Activated T-helper 1 cell treated with anti-CD3 and anti-CD28 coated beads, Interleukin-2, amount 50 U/mL, for 16 hours (primary cell): ENCODE measurements at regions not wholly inside any gene's neighbourhood (a gene's known extent, or its start where the extent isn't known, plus 50 kb on each side); places are given as distances from the start of the nearest gene placed in this dataset.

ENCODE experiments used
- DNase-seq, 2 donors: peaks; one replicate each; pipeline ENCODE4 v3.0.0-alpha.2; 2020; ENCODE audit warnings: low read depth in 1 of 2, low spot score in 1 of 2

DNA sequence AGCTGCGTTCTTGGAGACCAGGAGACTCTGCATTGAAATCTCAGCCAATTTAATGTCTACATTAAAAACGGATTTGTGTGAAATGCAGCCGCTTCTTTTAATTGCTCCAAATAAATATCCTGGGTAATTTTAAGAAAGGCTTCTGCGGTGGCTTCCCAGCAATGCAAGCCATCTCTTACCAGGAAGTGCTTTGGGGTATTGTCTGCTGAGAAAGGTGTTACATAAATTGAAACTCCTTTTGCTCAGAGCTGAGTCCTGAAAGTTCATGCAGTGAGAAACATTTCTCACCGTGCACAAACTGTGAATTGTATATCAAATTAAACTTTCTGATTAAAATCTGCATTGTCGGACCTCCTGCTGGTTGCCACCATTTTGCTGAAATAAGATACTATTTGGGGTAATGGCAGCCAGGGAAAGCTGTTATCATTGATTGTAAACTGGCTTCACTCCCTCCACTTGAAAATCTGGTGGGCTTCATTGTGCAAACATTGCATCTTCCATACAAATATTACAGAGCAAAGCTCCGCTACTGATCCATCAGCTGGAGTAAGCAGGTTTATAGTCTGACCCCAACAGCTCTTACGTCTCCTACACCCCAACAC is 59.5 kb downstream of the ZIC5 start:
- no peak for DNase-seq

DNA sequence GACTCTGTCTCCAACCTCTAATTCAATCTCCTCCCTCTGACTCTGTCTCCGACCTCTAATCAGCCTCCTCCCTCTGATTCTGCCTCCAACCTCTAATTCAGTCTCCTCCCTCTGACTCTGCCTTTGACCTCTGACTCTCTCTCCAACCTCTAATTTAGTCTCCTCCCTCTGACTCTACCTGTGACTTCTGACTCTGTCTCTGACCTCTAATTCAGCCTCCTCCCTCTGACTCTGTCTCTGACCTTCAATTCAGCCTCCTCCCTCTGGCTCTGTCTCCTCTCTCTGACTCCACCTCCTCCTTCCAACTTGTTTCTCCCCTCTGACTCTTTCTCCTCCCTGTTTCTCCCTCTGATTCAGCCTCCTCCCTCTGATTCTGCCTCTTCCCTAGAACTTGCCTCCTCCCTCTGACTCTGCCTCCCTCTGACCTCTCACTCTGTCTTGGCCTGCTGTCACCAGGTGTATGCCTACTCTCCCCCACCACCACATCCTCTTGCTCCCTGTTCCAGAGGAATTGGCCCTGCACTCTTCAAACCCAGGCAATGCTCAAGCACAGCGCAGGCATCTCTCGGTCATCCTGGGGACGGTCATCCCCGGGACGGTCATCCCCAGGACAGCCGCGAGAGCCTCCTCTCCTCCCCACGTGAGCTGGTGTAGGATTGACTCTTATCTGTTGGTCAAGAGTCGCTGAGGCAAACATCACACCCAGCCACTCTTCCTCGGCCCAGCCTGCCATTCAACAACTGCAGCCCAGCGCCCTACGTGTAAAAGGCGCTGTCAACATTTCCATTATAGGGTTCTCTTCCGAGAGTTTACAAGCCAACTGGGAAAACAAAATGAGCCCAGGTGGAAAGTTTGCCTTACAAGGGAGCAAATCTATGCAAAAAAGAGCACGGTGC is 60.2 kb downstream of the ZIC5 start:
- DNase-seq: no peak

DNA sequence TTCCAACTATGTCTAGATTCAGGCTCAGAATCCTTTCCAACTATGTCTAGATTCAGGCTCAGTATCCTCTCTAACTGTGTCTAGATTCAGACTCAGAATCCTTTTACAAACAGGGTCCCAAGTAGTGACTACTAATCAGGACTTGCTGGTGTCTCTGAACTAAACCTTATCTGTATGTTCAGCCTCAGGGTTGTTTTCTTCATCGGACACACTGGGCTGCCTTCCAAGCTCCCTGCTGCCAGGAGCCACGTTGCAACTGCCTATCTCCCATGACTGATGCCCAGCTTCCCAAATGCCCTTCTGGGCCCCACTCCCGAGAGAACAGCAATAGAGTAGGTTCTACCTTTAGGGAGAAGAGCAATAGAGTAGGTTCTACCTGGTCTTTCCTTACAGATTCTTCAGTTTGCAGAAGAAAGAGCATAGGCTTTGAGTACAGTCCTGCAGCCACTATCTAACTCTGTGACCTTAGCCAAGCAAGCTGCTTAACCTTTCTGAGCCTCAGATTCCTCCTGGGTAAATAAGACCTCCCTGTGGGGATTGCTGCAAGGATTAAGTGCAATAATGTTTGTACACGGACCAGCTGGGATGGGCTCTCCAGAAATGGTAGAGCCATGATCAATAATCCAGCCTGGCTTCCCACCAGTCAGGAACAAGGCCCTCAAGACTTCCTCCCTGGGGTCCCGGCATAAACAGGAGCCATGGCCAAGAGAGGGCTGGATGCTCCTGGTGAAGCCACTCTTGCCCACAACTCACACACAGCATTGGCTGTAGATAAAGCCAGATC is 61.5 kb downstream of the ZIC5 start:
- DNase-seq: no peak

DNA sequence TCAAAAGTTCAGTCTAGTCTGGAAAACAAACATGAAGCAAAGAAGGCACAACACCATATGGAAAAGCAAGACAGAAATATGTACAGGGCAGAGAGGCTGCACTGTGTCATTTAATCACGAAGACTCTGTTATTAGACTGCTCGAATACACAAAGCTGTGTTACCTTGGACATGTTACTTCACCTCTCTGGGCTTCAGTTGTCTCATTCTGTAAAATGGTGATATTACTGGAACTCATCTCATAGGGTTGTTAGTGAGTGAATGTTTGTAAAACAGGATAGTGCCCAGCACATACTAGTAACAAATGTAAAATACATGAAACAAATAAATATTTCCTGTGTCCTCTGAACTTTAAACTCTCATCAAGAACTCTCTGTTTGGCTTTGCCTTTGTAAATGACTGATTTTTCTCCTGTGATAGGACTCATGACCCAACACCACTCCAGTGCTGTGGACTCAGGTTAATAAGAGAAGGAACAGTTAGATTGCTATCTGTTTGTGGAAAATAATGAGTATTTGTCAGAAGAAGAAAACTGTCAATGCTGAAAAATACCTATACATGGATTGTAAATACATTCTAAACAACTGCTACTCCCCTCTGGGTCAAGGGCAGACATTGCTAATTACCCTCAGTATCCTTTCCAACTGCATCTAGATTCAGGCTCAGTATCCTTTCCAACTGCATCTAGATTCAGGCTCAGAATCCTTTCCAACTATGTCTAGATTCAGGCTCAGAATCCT is 62.3 kb downstream of the ZIC5 start:
- DNase-seq: no peak

DNA sequence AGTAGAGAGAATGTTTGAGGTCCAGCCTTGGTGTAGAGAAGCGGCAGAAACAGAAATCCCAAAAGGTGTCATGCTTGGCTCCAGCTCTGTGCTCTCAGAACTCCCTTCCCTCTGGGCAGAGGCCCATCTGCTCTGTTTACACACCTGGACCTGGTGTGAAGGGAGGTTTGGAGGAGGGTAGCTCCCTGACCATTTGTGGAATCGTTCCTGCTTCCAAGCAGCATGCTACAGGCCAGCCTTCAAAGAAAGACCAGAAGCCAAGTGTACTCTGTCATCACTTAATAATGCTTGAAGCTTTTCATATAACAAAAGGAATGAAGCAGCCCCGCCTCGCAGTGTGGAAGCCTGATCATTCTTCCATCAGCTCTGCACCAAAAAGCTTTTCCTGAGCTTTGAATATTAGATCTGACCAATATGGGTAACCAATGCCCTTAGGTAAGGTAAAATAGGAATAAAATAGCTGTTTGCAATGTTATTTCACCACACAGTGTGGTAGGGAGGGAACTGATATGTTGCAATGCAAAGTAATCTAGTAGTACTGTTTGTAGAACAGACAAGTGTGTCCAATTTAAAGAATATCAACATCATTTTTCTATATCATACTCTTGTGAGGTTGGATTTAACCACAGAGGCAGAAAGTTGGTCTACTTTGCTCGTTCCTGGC is 63.3 kb downstream of the ZIC5 start:
- no peak for DNase-seq

DNA sequence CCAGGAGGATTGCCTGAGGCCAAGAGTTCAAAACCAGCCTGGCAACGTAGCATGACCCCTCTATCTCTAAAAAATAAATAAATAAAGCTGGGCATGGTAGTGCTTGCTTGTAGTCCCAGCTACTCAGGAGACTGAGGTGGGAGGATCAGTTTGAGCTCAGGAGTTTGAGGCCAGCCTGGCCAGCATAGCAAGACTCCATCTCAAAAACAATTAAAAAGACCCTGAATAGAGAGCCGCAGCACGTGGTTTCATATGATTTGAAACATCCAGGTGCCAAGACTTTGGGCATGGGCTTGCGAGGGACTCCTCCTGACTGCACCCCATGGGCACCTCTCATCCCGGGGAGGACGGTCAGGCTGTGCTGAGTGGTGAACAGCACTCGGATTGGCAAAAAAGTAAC is 63.9 kb downstream of the ZIC5 start:
- no peak for DNase-seq

DNA sequence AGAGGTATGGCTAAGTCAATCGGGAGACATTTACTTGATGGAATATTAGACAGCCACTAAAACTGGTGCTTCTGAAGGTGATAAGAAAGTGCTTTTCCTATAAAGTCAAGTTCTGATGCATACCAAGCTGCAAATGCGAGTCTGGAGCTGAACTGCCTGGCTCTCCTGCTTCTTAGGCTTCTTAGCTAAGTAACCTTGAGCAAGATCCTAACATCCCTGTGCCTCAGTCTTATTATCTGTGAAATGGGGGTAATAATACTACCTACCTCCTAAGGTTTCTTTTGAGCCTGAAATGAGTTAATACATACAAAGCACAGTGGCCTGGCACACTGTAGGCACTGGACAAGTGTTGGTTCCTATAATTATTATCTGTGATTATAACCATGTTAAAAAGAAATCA is 64.5 kb downstream of the ZIC5 start:
- DNase-seq: no peak

DNA sequence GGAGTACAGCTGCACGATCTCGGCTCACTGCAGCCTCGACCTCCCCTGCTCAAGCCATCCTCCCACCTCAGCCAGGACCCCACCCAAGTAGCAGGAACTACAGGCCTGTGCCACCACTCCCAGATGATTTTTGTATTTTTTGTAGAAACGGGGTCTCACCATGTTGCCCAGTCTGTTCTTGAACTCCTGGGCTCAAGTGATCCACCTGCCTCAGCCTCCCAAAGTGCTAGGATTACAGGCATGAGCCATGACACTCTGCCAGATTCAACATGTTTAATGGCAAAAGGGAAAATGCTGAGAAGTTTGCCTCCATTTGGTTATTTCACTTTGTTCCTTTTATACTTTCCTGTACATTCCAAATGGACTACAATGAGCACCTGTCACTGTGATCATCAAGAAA is 65.8 kb downstream of the ZIC5 start:
- DNase-seq: no peak

DNA sequence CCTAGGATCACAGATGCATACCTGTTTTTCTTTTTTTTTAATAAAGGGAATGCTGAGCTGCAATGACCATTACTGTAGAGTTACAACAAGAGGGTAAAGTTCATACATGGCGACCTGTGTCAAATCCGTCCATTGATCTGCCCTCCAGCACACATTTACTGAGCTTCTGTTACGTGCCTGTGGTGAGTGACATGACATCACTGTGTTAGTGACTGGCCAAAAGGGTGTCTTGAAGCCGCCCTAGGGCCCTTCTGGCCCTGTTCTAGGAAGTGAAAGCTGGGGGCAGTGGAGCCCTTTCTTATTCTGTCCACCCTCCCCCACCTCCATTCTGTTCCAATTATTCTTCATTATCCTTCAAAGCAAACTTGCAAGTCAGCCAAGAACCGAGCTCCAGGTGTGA is 66.3 kb downstream of the ZIC5 start:
- DNase-seq: no peak

DNA sequence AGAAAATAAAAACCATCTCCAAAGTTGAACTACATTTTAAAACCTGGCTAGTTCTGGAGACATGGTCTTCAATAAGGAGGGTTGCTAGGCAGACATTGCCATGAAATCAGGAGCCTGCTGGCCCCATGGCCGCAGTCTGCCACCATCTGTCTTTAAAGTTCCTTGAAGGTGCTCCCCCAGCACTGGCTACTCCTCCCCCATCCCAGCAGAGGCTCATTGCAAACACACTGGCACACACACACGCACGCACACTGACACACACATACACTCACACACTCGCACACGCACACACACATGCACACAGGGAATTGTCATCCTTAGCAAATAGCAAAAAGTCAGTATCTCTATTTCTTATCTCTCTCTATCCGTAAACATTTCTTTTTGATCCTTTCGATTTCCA is 68.4 kb downstream of the ZIC5 start:
- no peak for DNase-seq

DNA sequence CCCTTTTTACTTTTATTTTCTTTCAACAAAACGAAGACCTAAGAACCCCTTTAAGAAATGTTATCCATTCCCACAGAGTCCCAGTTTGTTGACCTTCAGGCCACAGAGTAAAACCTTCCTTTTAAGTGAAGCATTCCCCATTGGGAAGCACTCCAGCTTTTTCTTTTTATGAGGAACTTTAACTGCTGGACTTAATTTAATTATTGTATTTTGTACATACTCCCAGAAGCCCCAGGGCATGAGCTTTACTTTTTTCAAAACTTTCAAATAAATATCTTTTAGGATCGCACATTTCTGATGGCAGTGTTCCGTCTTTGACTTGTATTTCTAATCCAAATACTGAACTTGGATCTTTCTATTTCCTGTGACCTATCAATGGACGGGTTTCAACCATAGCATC is 68.9 kb downstream of the ZIC5 start:
- no peak for DNase-seq

DNA sequence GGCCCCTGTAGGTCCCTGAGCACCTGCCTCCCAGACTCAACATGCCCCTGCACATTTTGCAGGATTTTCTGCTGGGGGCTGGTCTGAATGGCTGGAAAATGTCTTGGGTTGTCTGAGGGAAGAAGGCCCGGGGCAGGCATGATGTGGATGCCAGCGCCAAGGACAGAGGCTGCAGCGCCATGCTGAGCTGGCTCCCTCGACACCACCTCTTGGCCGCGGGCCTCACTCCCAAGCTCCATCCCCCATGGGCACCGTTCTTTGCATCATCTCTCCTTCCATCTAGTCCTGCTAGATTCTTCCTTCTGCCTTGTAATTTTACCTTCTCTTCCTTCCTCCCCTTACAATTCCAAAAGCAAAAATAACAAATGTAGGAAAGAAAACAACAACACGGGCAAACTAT is 70.6 kb downstream of the ZIC5 start:
- DNase-seq: no peak

DNA sequence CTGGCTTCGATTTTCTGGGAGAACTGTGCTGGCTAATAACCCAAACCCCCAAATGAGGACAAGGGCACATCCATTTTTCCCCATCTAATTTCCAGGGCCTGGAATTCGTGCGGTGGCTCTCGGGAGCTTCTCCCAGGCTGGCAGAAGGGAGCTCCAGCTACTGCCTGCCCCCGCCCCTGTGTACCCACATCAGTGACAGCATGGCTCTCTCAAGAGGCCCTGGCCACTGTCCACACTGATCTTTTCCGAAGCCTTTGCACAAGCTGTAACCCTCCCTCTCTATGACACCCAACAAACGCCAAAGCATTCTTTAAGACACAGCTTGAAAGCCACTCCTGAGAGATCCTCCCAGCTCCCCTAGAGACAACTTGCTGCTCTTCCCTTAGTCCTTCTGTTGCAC is 73.1 kb downstream of the ZIC5 start:
- DNase-seq: no peak

DNA sequence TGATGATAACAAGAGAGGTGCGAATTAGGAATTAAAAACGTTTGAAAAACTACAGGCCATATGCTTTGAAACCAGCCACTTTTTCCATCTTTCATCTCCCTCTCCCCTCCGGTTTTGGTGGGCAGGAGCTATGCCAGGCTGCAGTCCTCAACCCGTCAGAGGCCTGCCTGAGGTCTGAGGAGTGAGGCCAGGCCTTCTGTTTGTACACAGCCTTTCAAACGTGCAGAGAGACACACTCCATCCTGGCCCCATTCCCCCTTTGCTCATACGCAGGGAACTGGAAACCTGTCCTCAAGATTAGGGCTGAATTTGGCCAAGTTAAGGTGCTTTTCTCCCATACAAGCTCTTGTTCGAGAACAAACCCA is 74.5 kb downstream of the ZIC5 start:
- DNase-seq: no peak

DNA sequence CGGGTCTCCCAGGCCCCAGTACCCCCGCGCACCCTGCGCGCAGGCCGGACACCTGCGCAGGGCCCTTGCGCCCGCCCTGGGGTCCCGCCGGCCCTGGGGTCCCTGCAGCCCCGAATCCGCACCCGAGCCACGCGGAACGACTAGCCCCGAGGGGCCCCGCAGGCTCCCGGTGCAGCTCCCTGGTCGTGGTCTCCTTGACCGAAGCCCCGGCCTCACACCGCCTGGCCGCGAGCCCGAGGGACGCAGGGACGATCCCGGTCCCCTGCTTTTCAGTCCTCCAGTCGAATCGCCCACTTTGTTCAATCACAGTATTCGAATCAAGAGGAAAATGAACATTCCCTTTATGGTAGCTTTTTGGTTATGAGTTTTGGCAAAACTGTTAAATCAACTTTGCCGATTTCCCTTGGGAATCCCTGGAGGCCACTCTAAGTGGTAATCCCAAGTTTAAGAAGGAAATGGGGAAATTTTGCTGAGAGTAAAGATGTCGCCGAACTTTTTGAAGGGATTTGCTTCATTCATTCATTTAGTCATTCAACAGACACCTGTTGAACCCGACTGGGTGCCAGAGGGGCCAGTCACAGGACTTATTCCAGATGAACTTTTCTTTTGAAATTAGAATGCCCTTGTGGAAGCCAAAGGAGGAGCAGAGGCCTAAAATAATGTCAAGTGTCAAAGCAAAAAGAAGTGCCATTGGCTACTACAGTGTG is 75.0 kb downstream of the ZIC5 start:
- DNase-seq: no peak

DNA sequence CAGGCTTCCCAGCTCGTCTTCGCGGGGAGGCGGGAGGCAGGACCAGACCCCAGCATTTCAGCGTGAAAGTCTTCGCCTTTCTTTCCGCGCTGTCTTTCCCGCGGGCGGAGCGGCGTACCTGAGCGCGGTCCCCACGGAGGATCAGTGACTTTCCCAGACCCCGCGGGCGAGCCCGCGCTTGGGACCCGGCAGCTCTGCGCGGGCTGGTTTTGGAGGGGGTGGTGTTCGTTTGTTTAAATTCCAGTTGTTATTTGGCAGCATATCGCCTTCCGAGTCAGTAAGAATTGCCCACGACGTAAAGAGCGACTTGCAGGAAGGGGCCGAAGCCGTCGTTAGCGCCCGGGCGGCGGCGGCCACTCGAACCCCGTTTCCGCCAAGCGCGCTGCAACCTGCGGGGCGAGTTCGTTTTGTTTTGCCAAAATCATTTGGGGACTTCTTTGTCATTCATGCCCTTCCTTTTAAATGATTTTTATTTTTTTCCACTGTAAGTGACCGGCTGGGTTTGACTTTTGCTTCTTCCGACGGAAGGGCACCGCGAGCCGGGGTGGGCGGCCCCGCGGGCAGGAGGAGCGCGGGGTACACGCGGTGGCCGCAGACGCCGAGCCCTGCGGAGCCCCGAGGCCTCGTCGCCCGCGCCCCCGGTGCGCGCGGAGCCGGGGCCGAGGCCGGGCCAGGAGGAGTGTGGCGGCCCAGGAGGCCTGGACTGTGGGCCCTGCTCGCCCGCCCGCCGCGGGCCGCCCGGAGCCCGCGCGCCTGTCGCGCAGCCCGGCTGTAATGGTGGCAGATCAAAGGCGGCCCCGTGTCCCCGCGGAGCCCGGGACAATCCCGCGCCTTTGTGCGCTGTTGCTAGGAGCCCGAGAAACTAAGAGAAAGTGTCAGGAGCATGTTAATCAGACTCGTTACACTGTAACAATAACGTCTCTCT is 75.9 kb downstream of the ZIC5 start:
- no peak for DNase-seq

DNA sequence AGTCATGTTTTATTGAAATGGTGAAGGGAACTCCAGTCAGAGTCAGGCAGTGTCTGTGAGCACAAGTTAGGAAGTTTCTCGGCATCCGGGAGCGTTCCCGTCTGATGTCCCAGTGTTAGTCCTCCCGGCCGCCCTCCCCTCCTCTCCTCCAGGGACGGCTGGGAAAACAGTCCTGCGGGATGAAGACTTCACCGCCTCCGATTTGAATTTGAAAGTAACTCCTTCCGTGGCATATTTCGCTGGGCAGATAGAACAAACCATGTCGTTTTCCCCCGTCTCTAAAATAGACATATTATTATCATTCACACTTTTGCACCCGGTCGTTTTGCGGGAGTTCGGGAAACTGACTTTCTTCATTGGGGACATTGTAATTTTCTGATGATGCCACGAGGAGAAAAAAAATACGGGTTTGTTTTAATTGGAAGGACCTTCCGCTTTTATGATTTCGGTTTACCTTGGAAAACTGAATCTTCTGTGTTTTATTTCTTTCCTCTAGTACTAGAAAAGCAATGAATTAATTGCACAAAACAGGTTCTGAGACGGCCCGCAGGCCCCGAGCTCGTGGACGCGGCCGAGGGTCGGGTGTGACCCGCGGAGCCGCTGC is 76.6 kb downstream of the ZIC5 start:
- DNase-seq: no peak

DNA sequence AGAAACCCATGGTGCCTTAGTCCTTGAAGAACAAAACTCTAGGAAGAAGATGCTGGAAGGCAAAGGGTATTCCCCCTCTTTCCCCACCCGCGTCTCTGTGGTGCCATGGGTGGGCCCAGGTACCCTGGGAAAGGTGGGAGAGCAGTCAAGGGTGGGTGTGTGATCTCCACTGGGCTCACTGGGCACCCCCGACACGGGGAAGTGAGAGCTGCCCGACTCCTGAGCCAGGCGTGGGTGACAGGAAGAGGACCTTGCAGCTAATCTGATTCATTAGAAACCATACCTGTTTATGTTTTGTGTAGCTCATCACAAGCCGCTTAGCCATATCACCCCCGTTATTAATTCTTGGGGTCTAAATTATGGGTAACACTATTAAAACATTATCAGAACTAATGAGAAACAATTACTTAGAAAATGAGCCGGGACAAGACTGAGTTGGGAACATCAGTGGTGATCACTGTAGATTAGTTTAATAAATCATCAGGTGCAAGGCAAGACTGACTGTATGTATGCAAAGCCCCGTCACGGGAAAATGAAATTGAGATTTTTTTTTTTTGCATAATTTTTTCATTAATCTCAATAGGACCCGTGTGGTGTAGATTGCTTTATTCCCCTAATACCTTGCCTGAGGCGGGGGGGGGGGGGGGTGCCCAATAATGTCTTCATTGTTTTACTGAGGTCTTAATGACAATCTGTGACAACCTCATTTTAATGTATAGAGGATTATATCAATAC is 77.3 kb downstream of the ZIC5 start:
- no peak for DNase-seq
